Inferior parietal cortex (tissue), 1 donor: ENCODE measurements at regions not wholly inside any gene's neighbourhood (a gene's known extent, or its start where the extent isn't known, plus 50 kb on each side); places are given as distances from the start of the nearest gene placed in this dataset.
A peak's percentile ranks its signal among the peaks of the same experiment; 100 is the strongest.

Experiments
- DNase-seq: peaks from one replicate; pipeline ENCODE4 v3.0.0-alpha.2; 2016; ENCODE audit errors: extremely low spot score

GRCh38 chr9:3732077-3733038, 206.6 kb upstream of the RFX3 start:
- peak; percentile 86 for DNase-seq

- DNase-seq, result no peak
These were observed 204.7 kb upstream of the RFX3 start for GRCh38 chr9:3730511-3730922.

- no peak for DNase-seq
These were observed 195.3 kb upstream of the RFX3 start for GRCh38 chr9:3721096-3721495.

GRCh38 chr9:3719286-3719685, 193.5 kb upstream of the RFX3 start:
- peak; percentile 47 for DNase-seq

GRCh38 chr9:3716415-3716814, 190.6 kb upstream of the RFX3 start:
- DNase-seq, result no peak

- peak; percentile 40 for DNase-seq
These were observed 182.9 kb upstream of the RFX3 start for GRCh38 chr9:3708751-3709150.

GRCh38 chr9:3704890-3705289, 179.1 kb upstream of the RFX3 start:
- no peak for DNase-seq

- DNase-seq, result no peak
These were observed 175.0 kb upstream of the RFX3 start for GRCh38 chr9:3700772-3701171.

GRCh38 chr9:3699883-3700282, 174.1 kb upstream of the RFX3 start:
- DNase-seq, result no peak

GRCh38 chr9:3698531-3698930, 172.7 kb upstream of the RFX3 start:
- DNase-seq, result no peak

- DNase-seq, result no peak
These were observed 172.3 kb upstream of the RFX3 start for GRCh38 chr9:3698076-3698475.

- no peak for DNase-seq
These were observed 170.6 kb upstream of the RFX3 start for GRCh38 chr9:3696368-3696767.

- DNase-seq, result no peak
These were observed 166.8 kb upstream of the RFX3 start for GRCh38 chr9:3692606-3693005.

- DNase-seq, result no peak
These were observed 163.8 kb upstream of the RFX3 start for GRCh38 chr9:3689555-3689954.

GRCh38 chr9:3687145-3687544, 161.3 kb upstream of the RFX3 start:
- DNase-seq, result no peak

- DNase-seq, result no peak
These were observed 156.4 kb upstream of the RFX3 start for GRCh38 chr9:3682186-3682585.

GRCh38 chr9:3677541-3677940, 151.7 kb upstream of the RFX3 start:
- no peak for DNase-seq

- DNase-seq, result no peak
These were observed 151.0 kb upstream of the RFX3 start for GRCh38 chr9:3676766-3677165.

- no peak for DNase-seq
These were observed 150.1 kb upstream of the RFX3 start for GRCh38 chr9:3675946-3676345.

GRCh38 chr9:3674561-3674960, 148.8 kb upstream of the RFX3 start:
- DNase-seq, result no peak

- DNase-seq, result no peak
These were observed 146.6 kb upstream of the RFX3 start for GRCh38 chr9:3672399-3672798.

GRCh38 chr9:3664044-3664443, 138.2 kb upstream of the RFX3 start:
- DNase-seq, result no peak

- DNase-seq, result no peak
These were observed 136.9 kb upstream of the RFX3 start for GRCh38 chr9:3662671-3663070.

- DNase-seq, result no peak
These were observed 135.1 kb upstream of the RFX3 start for GRCh38 chr9:3660936-3661335.
